AG04450 (cell line): ENCODE measurements at regions not wholly inside any gene's neighbourhood (a gene's known extent, or its start where the extent isn't known, plus 50 kb on each side); places are given as distances from the start of the nearest gene placed in this dataset.

ENCODE experiments used
- CTCF ChIA-PET: fragments of 300-600, 350-600 bp; formaldehyde crosslinking; extraction: SDS; loops from one replicate; lab custom pipeline; 2022; ENCODE audit warnings: antibody characterized with exemption, inconsistent platforms; lab: Charles Lee
- POLR2A ChIA-PET: fragments of 350-600 bp; formaldehyde crosslinking; extraction: SDS; loops from one replicate; lab custom pipeline; 2021; ENCODE audit warnings: antibody characterized with exemption, inconsistent platforms; lab: Yijun Ruan, JAX
- DNase-seq: peaks from one replicate; pipeline ENCODE4 v3.0.0-alpha.2; 2011; ENCODE audit warnings: low read depth, low spot score
- H3K27ac ChIP-seq: one replicate; pipeline ENCODE4 v1.5.1; 2012; ENCODE audit warnings: low read depth, low read length, control low read depth
- H3K27me3 ChIP-seq: one replicate; pipeline ENCODE4 v1.6.0; 2012; ENCODE audit warnings: low read length; ENCODE audit not compliant: control insufficient read depth, insufficient read depth
- H3K4me3 ChIP-seq: 2 replicates; pipeline ENCODE4 v1.5.1; 2011; ENCODE audit warnings: mild to moderate bottlenecking, low read depth, low read length, control low read depth
- H3K9me3 ChIP-seq: 2 replicates; pipeline ENCODE4 v1.5.1; 2012; ENCODE audit warnings: low read length; ENCODE audit not compliant: control insufficient read depth, insufficient read depth
- TF ChIP-seq, protein P1 (sequence below): IDR thresholded peaks from 2 replicates; pipeline ENCODE4 v1.5.1; 2011; ENCODE audit warnings: low read depth, low read length, control low read depth, inconsistent platforms

DNA sequence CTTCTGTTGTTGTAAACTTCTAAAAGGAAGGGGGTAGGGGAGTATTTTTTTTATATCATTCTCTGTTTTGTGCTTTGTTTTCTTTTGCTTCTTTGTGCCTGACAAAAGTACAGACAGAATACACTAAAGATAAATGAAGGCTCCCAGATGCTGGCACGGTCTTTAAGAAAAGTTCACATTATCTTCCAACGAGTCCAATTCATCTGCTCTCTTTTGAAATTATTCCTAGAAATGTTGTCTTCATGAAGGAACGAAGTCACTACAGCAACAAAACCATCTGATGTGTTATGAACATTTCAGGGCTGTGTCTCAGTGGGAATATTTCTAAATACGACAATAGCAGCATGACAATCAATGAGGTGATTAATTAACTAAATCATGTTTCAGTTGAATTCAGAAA is 813.8 kb upstream of the HTR2C start:
- TF ChIP-seq, protein P1, sequence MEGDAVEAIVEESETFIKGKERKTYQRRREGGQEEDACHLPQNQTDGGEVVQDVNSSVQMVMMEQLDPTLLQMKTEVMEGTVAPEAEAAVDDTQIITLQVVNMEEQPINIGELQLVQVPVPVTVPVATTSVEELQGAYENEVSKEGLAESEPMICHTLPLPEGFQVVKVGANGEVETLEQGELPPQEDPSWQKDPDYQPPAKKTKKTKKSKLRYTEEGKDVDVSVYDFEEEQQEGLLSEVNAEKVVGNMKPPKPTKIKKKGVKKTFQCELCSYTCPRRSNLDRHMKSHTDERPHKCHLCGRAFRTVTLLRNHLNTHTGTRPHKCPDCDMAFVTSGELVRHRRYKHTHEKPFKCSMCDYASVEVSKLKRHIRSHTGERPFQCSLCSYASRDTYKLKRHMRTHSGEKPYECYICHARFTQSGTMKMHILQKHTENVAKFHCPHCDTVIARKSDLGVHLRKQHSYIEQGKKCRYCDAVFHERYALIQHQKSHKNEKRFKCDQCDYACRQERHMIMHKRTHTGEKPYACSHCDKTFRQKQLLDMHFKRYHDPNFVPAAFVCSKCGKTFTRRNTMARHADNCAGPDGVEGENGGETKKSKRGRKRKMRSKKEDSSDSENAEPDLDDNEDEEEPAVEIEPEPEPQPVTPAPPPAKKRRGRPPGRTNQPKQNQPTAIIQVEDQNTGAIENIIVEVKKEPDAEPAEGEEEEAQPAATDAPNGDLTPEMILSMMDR, result no peak
- Histone ChIP-seq H3K27ac (no peak overlapping the region), H3K9me3 (no peaks in the 10 kb centered on the region), H3K4me3 (no peak overlapping the region), H3K27me3 (no peaks in the 10 kb centered on the region)
- POLR2A ChIA-PET, result no interaction called here
- DNase-seq, result no peak
- CTCF ChIA-PET, result no interaction called here

GRCh38 chrX:113759422-113759821 is 824.5 kb upstream of the HTR2C start:
- POLR2A ChIA-PET, result no interaction called here
- H3K9me3 ChIP-seq, result no peaks in the 10 kb centered on the region
- CTCF ChIA-PET, result no interaction called here
- H3K27me3 ChIP-seq, result no peaks in the 10 kb centered on the region
- no peak overlapping the region for H3K4me3 ChIP-seq
- no peak overlapping the region for H3K27ac ChIP-seq
- TF ChIP-seq, protein P1, result no peak
- DNase-seq, result no peak

GRCh38 chrX:113747274-113747973 is 836.5 kb upstream of the HTR2C start:
- Histone ChIP-seq H3K4me3 (no peak overlapping the region), H3K9me3 (no peaks in the 10 kb centered on the region), H3K27me3 (no peaks in the 10 kb centered on the region), H3K27ac (no peak overlapping the region)
- TF ChIP-seq, protein P1, result no peak
- ChIA-PET CTCF (no interaction called here), POLR2A (no interaction called here)
- no peak for DNase-seq

GRCh38 chrX:113743069-113743468 is 840.8 kb upstream of the HTR2C start:
- TF ChIP-seq, protein P1, result no peak
- POLR2A ChIA-PET, result no interaction called here
- CTCF ChIA-PET, result no interaction called here

GRCh38 chrX:113741744-113742143 is 842.1 kb upstream of the HTR2C start:
- ChIA-PET POLR2A (no interaction called here), CTCF (no interaction called here)
- TF ChIP-seq, protein P1, result no peak
- no peaks in the 10 kb centered on the region for H3K27me3 ChIP-seq
- H3K9me3 ChIP-seq, result no peaks in the 10 kb centered on the region
- H3K27ac ChIP-seq, result no peak overlapping the region
- DNase-seq, result no peak
- H3K4me3 ChIP-seq, result no peak overlapping the region

More at GRCh38 chrX:113743069-113743468, 840.8 kb upstream of the HTR2C start:
- DNase-seq, result no peak
- no peak overlapping the region for H3K4me3 ChIP-seq
- no peaks in the 10 kb centered on the region for H3K27me3 ChIP-seq
- H3K9me3 ChIP-seq, result no peaks in the 10 kb centered on the region
- no peak overlapping the region for H3K27ac ChIP-seq
